Mucosa of rectum (tissue), 2 donors: ENCODE measurements at regions not wholly inside any gene's neighbourhood (a gene's known extent, or its start where the extent isn't known, plus 50 kb on each side); places are given as distances from the start of the nearest gene placed in this dataset.

Experiments
- H3K27ac ChIP-seq, 2 donors: one replicate each; pipeline ENCODE4 v1.7.0; 2013; ENCODE audit warnings: inconsistent platforms in 2 of 2, low read depth in 2 of 2, low read length in 2 of 2
- H3K27me3 ChIP-seq, 2 donors: one replicate each; pipeline ENCODE4 v1.7.0; 2013; ENCODE audit warnings: low read length in 2 of 2; ENCODE audit not compliant: control insufficient read depth in 2 of 2, insufficient read depth in 2 of 2
- H3K36me3 ChIP-seq, 2 donors: one replicate each; pipeline ENCODE4 v1.7.0; 2013; ENCODE audit warnings: low read length in 2 of 2; ENCODE audit not compliant: control insufficient read depth in 2 of 2, insufficient read depth in 2 of 2
- H3K4me1 ChIP-seq, 2 donors: one replicate each; pipeline ENCODE4 v1.7.0; 2013; ENCODE audit warnings: low read length in 2 of 2, mild to moderate bottlenecking in 1 of 2; ENCODE audit not compliant: control insufficient read depth in 2 of 2, insufficient read depth in 2 of 2
- H3K4me3 ChIP-seq, 2 donors: one replicate each; pipeline ENCODE4 v1.7.0; 2013; ENCODE audit warnings: low read length in 2 of 2
- H3K9ac ChIP-seq, 2 donors: one replicate each; pipeline ENCODE4 v1.7.0; 2013; ENCODE audit warnings: low read length in 2 of 2, low read depth in 1 of 2, mild to moderate bottlenecking in 1 of 2
- H3K9me3 ChIP-seq, 2 donors: one replicate each; pipeline ENCODE4 v1.7.0; 2013; ENCODE audit warnings: low read length in 2 of 2; ENCODE audit not compliant: control insufficient read depth in 2 of 2
- donor health status: healthy.
- donor health status: Normal muscosa, but diverticular disease.

DNA sequence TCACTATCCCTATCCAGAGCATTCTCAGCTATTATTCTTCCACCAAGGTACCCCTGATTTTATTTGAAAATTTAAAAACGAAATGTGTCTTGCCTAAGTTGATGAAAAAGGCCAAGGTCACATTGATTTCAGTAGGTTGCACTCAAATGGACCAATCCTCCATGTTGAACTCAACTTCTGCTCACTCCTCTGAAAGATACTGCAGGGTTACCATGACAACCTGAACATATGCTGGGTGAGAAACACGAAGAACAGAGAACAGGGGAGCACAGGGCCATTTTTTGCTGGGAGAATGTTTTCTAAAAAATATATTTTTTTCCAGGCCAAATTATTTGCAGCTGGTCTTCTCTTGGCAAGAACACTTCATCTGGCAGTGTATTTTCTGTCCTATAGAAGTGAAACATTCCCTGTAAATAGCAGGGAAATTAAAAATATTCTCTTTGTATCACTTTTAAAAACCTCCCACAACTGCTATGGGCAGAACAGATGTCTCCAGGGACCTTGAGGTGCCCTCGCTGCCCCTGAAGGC lies 215.9 kb downstream of the NXNL2 start:
- Histone ChIP-seq H3K9me3 (no peaks in the 10 kb centered on the region), H3K27ac (no peak overlapping the region), H3K9ac (no peak overlapping the region), H3K36me3 (no peaks in the 10 kb centered on the region), H3K4me3 (no peak overlapping the region), H3K4me1 (peaks cover 5 to 6% of the 10 kb centered on the region in 2 donors), H3K27me3 (no peaks in the 10 kb centered on the region)

- Histone ChIP-seq H3K4me3 (no peak overlapping the region), H3K4me1 (peaks cover 2 to 3% of the 10 kb centered on the region in 2 donors), H3K36me3 (no peaks in the 10 kb centered on the region), H3K27ac (no peak overlapping the region), H3K9me3 (no peaks in the 10 kb centered on the region), H3K9ac (no peak overlapping the region), H3K27me3 (no peaks in the 10 kb centered on the region)
These were observed 216.8 kb downstream of the NXNL2 start for GRCh38 chr9:88751781-88752180.

DNA sequence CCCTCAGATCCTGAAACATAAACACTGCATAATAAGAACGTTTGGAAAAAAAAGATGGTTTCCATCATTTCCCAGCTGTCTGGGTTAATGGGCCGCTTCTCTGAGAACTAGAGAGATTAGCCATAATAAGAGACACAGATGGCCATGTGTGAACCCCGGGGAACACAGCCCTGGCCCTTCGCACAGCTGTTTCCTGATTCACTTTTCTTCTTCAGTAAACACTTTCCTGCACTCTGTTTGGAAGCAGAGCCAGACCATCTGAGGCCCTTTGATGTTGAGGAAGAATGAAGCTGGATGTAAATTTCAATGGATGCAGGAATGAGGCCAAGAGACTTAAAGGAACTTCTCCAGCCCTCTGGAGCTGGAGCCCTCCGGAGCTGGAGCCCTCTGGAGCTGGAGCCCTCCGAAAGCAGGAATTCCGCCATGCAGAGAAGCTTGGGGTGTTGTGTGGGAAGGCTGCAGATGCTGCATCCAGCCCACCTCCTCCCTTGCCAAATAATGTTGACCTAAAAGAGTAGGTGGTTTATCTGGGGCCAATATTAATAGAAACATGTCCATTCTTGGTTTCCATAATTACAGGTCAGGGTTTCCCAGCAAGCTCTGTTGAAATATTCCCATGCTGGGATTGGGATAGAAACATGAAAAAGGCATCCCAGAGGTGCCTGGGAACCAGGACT lies 218.9 kb downstream of the NXNL2 start:
- no peak overlapping the region for H3K27ac ChIP-seq
- H3K36me3 ChIP-seq: no peaks in the 10 kb centered on the region
- H3K9me3 ChIP-seq: no peaks in the 10 kb centered on the region
- no peak overlapping the region for H3K9ac ChIP-seq
- H3K4me1 ChIP-seq: no peaks in the 10 kb centered on the region
- no peaks in the 10 kb centered on the region for H3K27me3 ChIP-seq
- H3K4me3 ChIP-seq: no peak overlapping the region

GRCh38 chr9:88754452-88754851 lies 219.5 kb downstream of the NXNL2 start:
- no peaks in the 10 kb centered on the region for H3K36me3 ChIP-seq
- no peak overlapping the region for H3K9ac ChIP-seq
- H3K27ac ChIP-seq: no peak overlapping the region
- H3K9me3 ChIP-seq: no peaks in the 10 kb centered on the region
- H3K27me3 ChIP-seq: no peaks in the 10 kb centered on the region
- no peaks in the 10 kb centered on the region for H3K4me1 ChIP-seq
- no peak overlapping the region for H3K4me3 ChIP-seq

GRCh38 chr9:88754886-88755285 lies 219.9 kb downstream of the NXNL2 start:
- Histone ChIP-seq H3K36me3 (no peaks in the 10 kb centered on the region), H3K27me3 (no peaks in the 10 kb centered on the region), H3K9ac (no peak overlapping the region), H3K27ac (no peak overlapping the region), H3K4me1 (no peaks in the 10 kb centered on the region), H3K9me3 (no peaks in the 10 kb centered on the region), H3K4me3 (no peak overlapping the region)

DNA sequence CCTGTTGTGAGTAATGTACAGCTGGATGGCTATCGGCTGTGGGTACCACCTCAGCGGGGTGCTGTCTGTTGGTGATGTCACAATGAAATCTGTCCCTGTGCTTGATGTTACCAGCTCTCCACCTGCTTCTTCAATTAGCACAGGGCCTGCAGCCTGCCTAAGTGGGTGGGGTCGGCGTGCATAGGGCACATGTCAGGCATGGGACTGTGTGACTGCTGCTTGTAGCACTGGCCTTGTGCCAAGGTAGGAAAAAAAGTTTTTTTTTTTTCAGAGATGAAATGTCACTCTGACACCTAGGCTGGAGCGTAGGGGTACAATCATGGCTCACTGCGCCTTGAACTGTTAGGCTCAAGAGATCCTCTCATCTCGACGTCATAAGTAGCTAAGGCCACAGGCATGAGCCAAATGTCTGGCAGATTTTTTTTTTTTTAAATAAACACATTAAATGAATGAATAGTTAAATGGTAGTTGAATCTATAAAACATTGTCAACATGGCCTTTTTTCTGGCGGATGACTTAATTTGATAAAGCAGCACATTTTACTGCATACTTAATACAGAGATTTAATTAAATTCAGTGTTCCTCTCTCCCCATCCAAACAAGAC lies 222.5 kb downstream of the NXNL2 start:
- Histone ChIP-seq H3K9me3 (no peaks in the 10 kb centered on the region), H3K27ac (no peak overlapping the region), H3K4me1 (no peaks in the 10 kb centered on the region), H3K36me3 (no peaks in the 10 kb centered on the region), H3K9ac (no peak overlapping the region), H3K27me3 (no peaks in the 10 kb centered on the region), H3K4me3 (no peak overlapping the region)

- H3K36me3 ChIP-seq: no peaks in the 10 kb centered on the region
- H3K4me1 ChIP-seq: no peaks in the 10 kb centered on the region
- H3K9ac ChIP-seq: no peak overlapping the region
- H3K27ac ChIP-seq: no peak overlapping the region
- no peaks in the 10 kb centered on the region for H3K9me3 ChIP-seq
- no peaks in the 10 kb centered on the region for H3K27me3 ChIP-seq
- H3K4me3 ChIP-seq: no peak overlapping the region
These were observed 224.4 kb downstream of the NXNL2 start for GRCh38 chr9:88759364-88759763.

DNA sequence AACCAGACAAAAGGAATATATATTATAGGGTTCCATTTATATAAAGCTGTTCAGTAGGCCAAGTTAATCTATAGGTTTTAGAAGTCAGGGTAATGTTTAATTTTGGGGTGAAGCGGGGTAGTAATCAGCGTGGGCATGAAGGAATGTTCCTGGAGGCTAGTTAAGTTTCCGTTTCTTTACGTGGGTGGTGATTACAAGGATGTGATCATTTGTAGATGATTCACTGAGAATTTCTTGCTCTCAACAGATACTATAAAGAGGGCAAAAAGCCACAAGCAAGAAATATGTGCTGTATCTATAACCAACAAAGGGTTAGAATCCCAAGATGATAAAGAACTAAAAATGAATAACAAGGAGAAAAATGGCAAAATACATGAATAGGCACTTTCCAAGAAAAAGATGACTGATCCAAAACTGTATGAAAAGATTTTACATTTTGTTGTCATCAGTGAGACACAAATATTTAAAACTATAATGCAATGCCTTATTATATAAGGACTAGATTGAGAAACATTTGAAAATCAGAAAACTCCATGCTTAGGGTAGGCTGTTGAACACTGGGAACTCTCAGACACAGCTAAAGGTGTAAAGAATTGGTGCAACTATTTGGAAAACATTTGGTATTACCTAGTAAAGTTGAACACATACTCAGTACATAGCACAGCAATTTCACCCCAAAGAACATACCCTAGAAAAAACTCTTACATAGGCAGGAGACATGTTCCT lies 224.3 kb upstream of the S1PR3 start:
- Histone ChIP-seq H3K27ac (no peak overlapping the region), H3K9me3 (no peaks in the 10 kb centered on the region), H3K9ac (no peak overlapping the region), H3K27me3 (no peaks in the 10 kb centered on the region), H3K4me1 (no peaks in the 10 kb centered on the region), H3K4me3 (no peak overlapping the region), H3K36me3 (no peaks in the 10 kb centered on the region)

DNA sequence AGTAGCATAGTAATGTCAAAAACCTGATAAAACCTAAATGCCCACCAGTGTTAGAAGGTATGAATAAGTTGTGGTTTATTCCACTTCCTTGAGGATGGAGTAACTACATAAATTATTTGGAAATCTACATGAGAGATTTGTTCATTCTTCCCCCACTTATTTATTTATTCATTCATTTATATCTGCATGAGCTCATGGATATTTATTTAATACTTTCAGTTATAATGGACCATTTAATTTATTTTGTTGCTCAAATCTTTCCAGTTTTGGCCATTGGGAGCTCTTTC lies 223.8 kb upstream of the S1PR3 start:
- Histone ChIP-seq H3K9me3 (no peaks in the 10 kb centered on the region), H3K27ac (no peak overlapping the region), H3K27me3 (no peaks in the 10 kb centered on the region), H3K36me3 (no peaks in the 10 kb centered on the region), H3K4me3 (no peak overlapping the region), H3K9ac (no peak overlapping the region), H3K4me1 (no peaks in the 10 kb centered on the region)

- no peak overlapping the region for H3K4me3 ChIP-seq
- H3K4me1 ChIP-seq: no peaks in the 10 kb centered on the region
- H3K36me3 ChIP-seq: no peaks in the 10 kb centered on the region
- no peaks in the 10 kb centered on the region for H3K27me3 ChIP-seq
- no peak overlapping the region for H3K27ac ChIP-seq
- H3K9me3 ChIP-seq: no peaks in the 10 kb centered on the region
- no peak overlapping the region for H3K9ac ChIP-seq
These were observed 218.7 kb upstream of the S1PR3 start for GRCh38 chr9:88772575-88772974.
